WTC11 (cell line): ENCODE measurements at regions not wholly inside any gene's neighbourhood (a gene's known extent, or its start where the extent isn't known, plus 50 kb on each side); places are given as distances from the start of the nearest gene placed in this dataset.

ENCODE experiments used
- CBFB ChIP-seq: sonication (generic); formaldehyde crosslinking; IDR thresholded peaks from 2 replicates; pipeline ENCODE4 v1.8.1; 2022; ENCODE audit warnings: mild to moderate bottlenecking, low read depth, missing genetic modification reagents
- ESRRA ChIP-seq: sonication (generic); formaldehyde crosslinking; IDR thresholded peaks from 2 replicates; pipeline ENCODE4 v1.8.1; 2022; ENCODE audit warnings: mild to moderate bottlenecking, missing genetic modification reagents, borderline replicate concordance
- GABPB1 ChIP-seq: sonication (generic); formaldehyde crosslinking; IDR thresholded peaks from 2 replicates; pipeline ENCODE4 v1.8.1; 2023; ENCODE audit warnings: mild to moderate bottlenecking, missing genetic modification reagents
- MYBL2 ChIP-seq: sonication (generic); formaldehyde crosslinking; IDR thresholded peaks from 2 replicates; pipeline ENCODE4 v1.8.1; 2023; ENCODE audit warnings: mild to moderate bottlenecking, moderate library complexity, missing genetic modification reagents
- NFYB ChIP-seq: sonication (generic); formaldehyde crosslinking; conservative IDR thresholded peaks from 2 replicates; pipeline ENCODE4 v1.8.0; 2022; ENCODE audit warnings: low read depth, missing genetic modification reagents
- NR3C1 ChIP-seq: sonication (generic); formaldehyde crosslinking; conservative IDR thresholded peaks from 2 replicates; pipeline ENCODE4 v1.8.1; 2023; ENCODE audit warnings: low read depth, mild to moderate bottlenecking, missing genetic modification reagents
- ZNF121 ChIP-seq: sonication (generic); formaldehyde crosslinking; IDR thresholded peaks from 2 replicates; pipeline ENCODE4 v1.8.0; 2023; ENCODE audit warnings: missing genetic modification reagents
- ZNF232 ChIP-seq: sonication (generic); formaldehyde crosslinking; IDR thresholded peaks from 2 replicates; pipeline ENCODE4 v1.8.0; 2022; ENCODE audit warnings: mild to moderate bottlenecking, missing genetic modification reagents
- TF ChIP-seq, protein P1 (sequence below): fragments of 200-600 bp; IDR thresholded peaks from 2 replicates; pipeline ENCODE4 v1.8.0; 2022; ENCODE audit warnings: antibody characterized with exemption
- TF ChIP-seq, protein P2 (sequence below): sonication (generic); formaldehyde crosslinking; IDR thresholded peaks from 2 replicates; pipeline ENCODE4 v1.8.1; 2023; ENCODE audit warnings: mild to moderate bottlenecking, missing genetic modification reagents, moderate library complexity
- TF ChIP-seq, protein P3 (sequence below): sonication (generic); formaldehyde crosslinking; IDR thresholded peaks from 2 replicates; pipeline ENCODE4 v1.8.1; 2023; ENCODE audit warnings: mild to moderate bottlenecking, missing genetic modification reagents, borderline replicate concordance
- TF ChIP-seq, protein P4 (sequence below): sonication (generic); formaldehyde crosslinking; IDR thresholded peaks from 2 replicates; pipeline ENCODE4 v1.8.1; 2023; ENCODE audit warnings: mild to moderate bottlenecking, missing genetic modification reagents, moderate library complexity
- TF ChIP-seq, protein P5 (sequence below): sonication (generic); formaldehyde crosslinking; IDR thresholded peaks from 2 replicates; pipeline ENCODE4 v1.8.0; 2022; ENCODE audit warnings: mild to moderate bottlenecking, missing genetic modification reagents
- TF ChIP-seq, protein P6 (sequence below): sonication (generic); formaldehyde crosslinking; IDR thresholded peaks from 2 replicates; pipeline ENCODE4 v1.8.0; 2022; ENCODE audit warnings: mild to moderate bottlenecking, missing genetic modification reagents

DNA sequence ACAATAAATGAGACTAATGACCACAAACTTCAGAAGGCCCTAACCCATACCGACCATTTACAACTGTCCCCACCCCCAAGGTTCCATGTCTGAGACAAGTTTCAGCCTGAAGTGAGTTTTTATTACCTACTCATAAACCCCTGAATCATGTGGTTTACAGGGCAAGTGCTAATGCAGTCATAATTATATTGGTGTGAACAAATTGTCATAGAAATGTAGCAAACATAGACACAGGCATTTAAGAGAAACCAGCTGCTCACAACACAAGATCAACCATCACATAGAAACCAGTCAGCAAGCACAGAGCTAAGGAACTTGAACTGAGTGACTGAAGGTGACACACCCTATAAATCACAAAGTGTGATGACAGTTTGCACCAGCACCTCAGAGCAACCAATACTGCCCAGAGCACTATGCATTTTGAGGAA, 173.8 kb upstream of the MID1 start:
- TF ChIP-seq, protein P1, sequence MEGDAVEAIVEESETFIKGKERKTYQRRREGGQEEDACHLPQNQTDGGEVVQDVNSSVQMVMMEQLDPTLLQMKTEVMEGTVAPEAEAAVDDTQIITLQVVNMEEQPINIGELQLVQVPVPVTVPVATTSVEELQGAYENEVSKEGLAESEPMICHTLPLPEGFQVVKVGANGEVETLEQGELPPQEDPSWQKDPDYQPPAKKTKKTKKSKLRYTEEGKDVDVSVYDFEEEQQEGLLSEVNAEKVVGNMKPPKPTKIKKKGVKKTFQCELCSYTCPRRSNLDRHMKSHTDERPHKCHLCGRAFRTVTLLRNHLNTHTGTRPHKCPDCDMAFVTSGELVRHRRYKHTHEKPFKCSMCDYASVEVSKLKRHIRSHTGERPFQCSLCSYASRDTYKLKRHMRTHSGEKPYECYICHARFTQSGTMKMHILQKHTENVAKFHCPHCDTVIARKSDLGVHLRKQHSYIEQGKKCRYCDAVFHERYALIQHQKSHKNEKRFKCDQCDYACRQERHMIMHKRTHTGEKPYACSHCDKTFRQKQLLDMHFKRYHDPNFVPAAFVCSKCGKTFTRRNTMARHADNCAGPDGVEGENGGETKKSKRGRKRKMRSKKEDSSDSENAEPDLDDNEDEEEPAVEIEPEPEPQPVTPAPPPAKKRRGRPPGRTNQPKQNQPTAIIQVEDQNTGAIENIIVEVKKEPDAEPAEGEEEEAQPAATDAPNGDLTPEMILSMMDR, result no peak
- TF ChIP-seq, protein P2, sequence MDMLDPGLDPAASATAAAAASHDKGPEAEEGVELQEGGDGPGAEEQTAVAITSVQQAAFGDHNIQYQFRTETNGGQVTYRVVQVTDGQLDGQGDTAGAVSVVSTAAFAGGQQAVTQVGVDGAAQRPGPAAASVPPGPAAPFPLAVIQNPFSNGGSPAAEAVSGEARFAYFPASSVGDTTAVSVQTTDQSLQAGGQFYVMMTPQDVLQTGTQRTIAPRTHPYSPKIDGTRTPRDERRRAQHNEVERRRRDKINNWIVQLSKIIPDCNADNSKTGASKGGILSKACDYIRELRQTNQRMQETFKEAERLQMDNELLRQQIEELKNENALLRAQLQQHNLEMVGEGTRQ (CRISPR knock-in tag), result no peak
- TF ChIP-seq NR3C1 (CRISPR knock-in tag) (no peak), ESRRA (CRISPR knock-in tag) (no peak), MYBL2 (CRISPR knock-in tag) (no peak), GABPB1 (CRISPR knock-in tag) (no peak), ZNF232 (CRISPR knock-in tag) (no peak), ZNF121 (CRISPR knock-in tag) (no peak), CBFB (CRISPR knock-in tag) (no peak), NFYB (CRISPR knock-in tag) (no peak)
- TF ChIP-seq, protein P3, sequence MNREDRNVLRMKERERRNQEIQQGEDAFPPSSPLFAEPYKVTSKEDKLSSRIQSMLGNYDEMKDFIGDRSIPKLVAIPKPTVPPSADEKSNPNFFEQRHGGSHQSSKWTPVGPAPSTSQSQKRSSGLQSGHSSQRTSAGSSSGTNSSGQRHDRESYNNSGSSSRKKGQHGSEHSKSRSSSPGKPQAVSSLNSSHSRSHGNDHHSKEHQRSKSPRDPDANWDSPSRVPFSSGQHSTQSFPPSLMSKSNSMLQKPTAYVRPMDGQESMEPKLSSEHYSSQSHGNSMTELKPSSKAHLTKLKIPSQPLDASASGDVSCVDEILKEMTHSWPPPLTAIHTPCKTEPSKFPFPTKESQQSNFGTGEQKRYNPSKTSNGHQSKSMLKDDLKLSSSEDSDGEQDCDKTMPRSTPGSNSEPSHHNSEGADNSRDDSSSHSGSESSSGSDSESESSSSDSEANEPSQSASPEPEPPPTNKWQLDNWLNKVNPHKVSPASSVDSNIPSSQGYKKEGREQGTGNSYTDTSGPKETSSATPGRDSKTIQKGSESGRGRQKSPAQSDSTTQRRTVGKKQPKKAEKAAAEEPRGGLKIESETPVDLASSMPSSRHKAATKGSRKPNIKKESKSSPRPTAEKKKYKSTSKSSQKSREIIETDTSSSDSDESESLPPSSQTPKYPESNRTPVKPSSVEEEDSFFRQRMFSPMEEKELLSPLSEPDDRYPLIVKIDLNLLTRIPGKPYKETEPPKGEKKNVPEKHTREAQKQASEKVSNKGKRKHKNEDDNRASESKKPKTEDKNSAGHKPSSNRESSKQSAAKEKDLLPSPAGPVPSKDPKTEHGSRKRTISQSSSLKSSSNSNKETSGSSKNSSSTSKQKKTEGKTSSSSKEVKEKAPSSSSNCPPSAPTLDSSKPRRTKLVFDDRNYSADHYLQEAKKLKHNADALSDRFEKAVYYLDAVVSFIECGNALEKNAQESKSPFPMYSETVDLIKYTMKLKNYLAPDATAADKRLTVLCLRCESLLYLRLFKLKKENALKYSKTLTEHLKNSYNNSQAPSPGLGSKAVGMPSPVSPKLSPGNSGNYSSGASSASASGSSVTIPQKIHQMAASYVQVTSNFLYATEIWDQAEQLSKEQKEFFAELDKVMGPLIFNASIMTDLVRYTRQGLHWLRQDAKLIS (CRISPR knock-in tag), result no peak
- TF ChIP-seq, protein P4, sequence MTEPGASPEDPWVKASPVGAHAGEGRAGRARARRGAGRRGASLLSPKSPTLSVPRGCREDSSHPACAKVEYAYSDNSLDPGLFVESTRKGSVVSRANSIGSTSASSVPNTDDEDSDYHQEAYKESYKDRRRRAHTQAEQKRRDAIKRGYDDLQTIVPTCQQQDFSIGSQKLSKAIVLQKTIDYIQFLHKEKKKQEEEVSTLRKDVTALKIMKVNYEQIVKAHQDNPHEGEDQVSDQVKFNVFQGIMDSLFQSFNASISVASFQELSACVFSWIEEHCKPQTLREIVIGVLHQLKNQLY (CRISPR knock-in tag), result no peak
- TF ChIP-seq, protein P5, sequence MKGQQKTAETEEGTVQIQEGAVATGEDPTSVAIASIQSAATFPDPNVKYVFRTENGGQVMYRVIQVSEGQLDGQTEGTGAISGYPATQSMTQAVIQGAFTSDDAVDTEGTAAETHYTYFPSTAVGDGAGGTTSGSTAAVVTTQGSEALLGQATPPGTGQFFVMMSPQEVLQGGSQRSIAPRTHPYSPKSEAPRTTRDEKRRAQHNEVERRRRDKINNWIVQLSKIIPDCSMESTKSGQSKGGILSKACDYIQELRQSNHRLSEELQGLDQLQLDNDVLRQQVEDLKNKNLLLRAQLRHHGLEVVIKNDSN, result no peak
- TF ChIP-seq, protein P6, sequence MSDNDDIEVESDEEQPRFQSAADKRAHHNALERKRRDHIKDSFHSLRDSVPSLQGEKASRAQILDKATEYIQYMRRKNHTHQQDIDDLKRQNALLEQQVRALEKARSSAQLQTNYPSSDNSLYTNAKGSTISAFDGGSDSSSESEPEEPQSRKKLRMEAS (CRISPR knock-in tag), result no peak
